Psoas muscle (tissue), 7 donors: ENCODE measurements at regions not wholly inside any gene's neighbourhood (a gene's known extent, or its start where the extent isn't known, plus 50 kb on each side); places are given as distances from the start of the nearest gene placed in this dataset.

ENCODE experiments used
- ATAC-seq, 4 donors: fragments of 200-7000 bp; cut with Tn5 transposase; one replicate each; pipeline ENCODE4 v1.9.1; 2020; ENCODE audit warnings: moderate library complexity in 3 of 4, mild to moderate bottlenecking in 2 of 4
- DNase-seq, 2 donors: peaks; one replicate each; pipeline ENCODE4 v3.0.0-alpha.2; 2020
- H3K27ac ChIP-seq: fragments of 200-600 bp; one replicate; pipeline ENCODE4 v1.8.0; 2022
- H3K27me3 ChIP-seq, 3 donors: fragments of 200-600 bp in 1 of 3; one replicate each; pipeline versions ENCODE4 v1.6.1 to v1.8.0; 2013 to 2022; ENCODE audit warnings: low read length in 2 of 3, mild to moderate bottlenecking in 2 of 3, moderate library complexity in 1 of 3; ENCODE audit not compliant: insufficient read depth in 3 of 3
- H3K36me3 ChIP-seq, 2 donors: fragments of 200-600 bp in 1 of 2; one replicate each; pipeline versions ENCODE4 v1.6.1 to v1.8.0; 2013 to 2022; ENCODE audit warnings: low read depth in 1 of 2, mild to moderate bottlenecking in 1 of 2, moderate library complexity in 1 of 2; ENCODE audit not compliant: insufficient read depth in 1 of 2
- H3K4me1 ChIP-seq: fragments of 200-600 bp; one replicate; pipeline ENCODE4 v1.8.0; 2022
- H3K4me3 ChIP-seq: fragments of 200-600 bp; one replicate; pipeline ENCODE4 v1.8.0; 2022; ENCODE audit warnings: mild to moderate bottlenecking
- H3K9me3 ChIP-seq: fragments of 200-600 bp; one replicate; pipeline ENCODE4 v1.8.0; 2022
- CTCF ChIP-seq: fragments of 200-600 bp; IDR thresholded peaks from one replicate; pipeline ENCODE4 v1.8.0; 2022; ENCODE audit warnings: antibody characterized with exemption
- WGBS, 3 donors: extraction: QIAGEN DNeasy Blood & Tissue Kit; methylation state at CpG; one replicate each; pipeline versions ENCODE4 v1.1.6 to v1.1.7; 2013; 5-methylcytosine and 5-hydroxymethylcytosine counted together
- intact Hi-C, 2 donors: fragments of 100-400 bp; cut with DNase I; formaldehyde crosslinking; loops; one replicate each; pipeline versions ENCODE4 v1.11.0 to v1.14.2; 2022
- donor health status: healthy with polysubstance abuse.
- donor health status: DM: no; HTN: no; CAD: no; lungs with moderate emphysema.
- donor health status: Bipolar disorder and iron deficiency.
- donor health status: healthy.
- donor health status: DM: yes; HTN: yes; CAD: no.
- donor health status: DM: no; HTN: no; CAD: no.
- donor health status: DM: yes; HTN: yes; CAD: no.

GRCh38 chr5:125169396-125169795, 423.0 kb upstream of the ZNF608 start:
- ATAC-seq = no peak
- no peaks in the 10 kb centered on the region for H3K36me3 ChIP-seq
- no peak overlapping the region for H3K27ac ChIP-seq
- no peaks in the 10 kb centered on the region for H3K4me1 ChIP-seq
- TF ChIP-seq CTCF = no peak
- no peak for DNase-seq
- 87 to 92% (median 90%) methylated on average over 1 of the region's 1 CpG for WGBS, 3 donors
- peaks cover 14% of the 10 kb centered on the region for H3K9me3 ChIP-seq
- no peak overlapping the region for H3K4me3 ChIP-seq
- intact Hi-C loops = no loop called here
- no peaks in the 10 kb centered on the region for H3K27me3 ChIP-seq

- Histone ChIP-seq H3K4me1 (no peaks in the 10 kb centered on the region), H3K9me3 (peaks cover 13% of the 10 kb centered on the region), H3K27ac (no peak overlapping the region), H3K4me3 (no peak overlapping the region), H3K36me3 (no peaks in the 10 kb centered on the region), H3K27me3 (no peaks in the 10 kb centered on the region)
- ATAC-seq (no peak), DNase-seq (no peak)
- TF ChIP-seq CTCF = no peak
- 19 to 64% (median 27%) methylated on average over 1 of the region's 1 CpG for WGBS, 3 donors
- intact Hi-C loops = no loop called here
Observed at GRCh38 chr5:125171641-125172040, 425.2 kb upstream of the ZNF608 start.

GRCh38 chr5:125175348-125176004, 429.0 kb upstream of the ZNF608 start:
- no peak for TF ChIP-seq CTCF
- Histone ChIP-seq H3K27ac (no peak overlapping the region), H3K36me3 (no peaks in the 10 kb centered on the region), H3K4me3 (no peak overlapping the region), H3K4me1 (no peaks in the 10 kb centered on the region), H3K27me3 (no peaks in the 10 kb centered on the region), H3K9me3 (no peaks in the 10 kb centered on the region)
- WGBS, 3 donors = 41 to 45% (median 43%) methylated on average over 4 of the region's 4 CpGs
- intact Hi-C loops = no loop called here
- no peak for ATAC-seq
- DNase-seq = no peak

GRCh38 chr5:125176005-125176390, 429.6 kb upstream of the ZNF608 start:
- DNase-seq = no peak
- H3K27ac ChIP-seq = no peak overlapping the region
- no peak overlapping the region for H3K4me3 ChIP-seq
- no peaks in the 10 kb centered on the region for H3K4me1 ChIP-seq
- H3K36me3 ChIP-seq = no peaks in the 10 kb centered on the region
- no peak for TF ChIP-seq CTCF
- ATAC-seq = no peak
- WGBS, 3 donors = 28 to 53% (median 44%) methylated on average over 2 of the region's 2 CpGs
- intact Hi-C loops = no loop called here
- no peaks in the 10 kb centered on the region for H3K9me3 ChIP-seq
- H3K27me3 ChIP-seq = no peaks in the 10 kb centered on the region

- 92 to 96% (median 94%) methylated on average over 4 of the region's 4 CpGs for whole genome bisulfite sequencing, 3 donors
- no peaks in the 10 kb centered on the region for H3K36me3 ChIP-seq
- no peaks in the 10 kb centered on the region for H3K4me1 ChIP-seq
- no peak overlapping the region for H3K27ac ChIP-seq
- no peak for ATAC-seq
- no peaks in the 10 kb centered on the region for H3K27me3 ChIP-seq
- no peak overlapping the region for H3K4me3 ChIP-seq
- no peak for DNase-seq
- no peaks in the 10 kb centered on the region for H3K9me3 ChIP-seq
- TF ChIP-seq CTCF = no peak
- intact Hi-C loops = no loop called here
Observed at GRCh38 chr5:125177340-125177739, 430.9 kb upstream of the ZNF608 start.
